ENCODE measurements at regions not wholly inside any gene's neighbourhood (a gene's known extent, or its start where the extent isn't known, plus 50 kb on each side); places are given as distances from the start of the nearest gene placed in this dataset.

DNA sequence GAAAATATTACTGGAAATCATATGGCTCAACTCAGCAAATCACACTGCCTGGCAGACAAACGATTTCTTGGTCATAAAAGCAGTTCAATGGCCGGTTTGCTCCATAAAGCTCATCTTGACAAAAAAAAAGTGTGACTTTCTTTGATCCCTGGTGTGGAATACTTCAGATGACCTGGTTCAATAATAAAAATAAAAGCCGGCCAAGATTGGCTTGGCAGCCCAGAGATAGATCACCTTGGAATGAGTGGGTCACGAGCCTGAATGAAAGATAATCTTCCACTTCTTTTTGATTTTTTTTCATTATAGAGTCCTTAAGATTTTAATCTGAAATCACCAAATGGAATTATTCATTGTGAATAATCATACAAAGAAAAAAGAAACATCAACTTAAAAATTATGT lies 445.3 kb upstream of the CITED2 start:
- DNase-seq (ENCODE audit: low read depth in 1 of 2, low spot score in 1 of 2): no peak

GRCh38 chr6:139812939-139813338 lies 438.5 kb upstream of the CITED2 start:
- DNase-seq (ENCODE audit: low read depth in 1 of 2, low spot score in 1 of 2): no peak

DNA sequence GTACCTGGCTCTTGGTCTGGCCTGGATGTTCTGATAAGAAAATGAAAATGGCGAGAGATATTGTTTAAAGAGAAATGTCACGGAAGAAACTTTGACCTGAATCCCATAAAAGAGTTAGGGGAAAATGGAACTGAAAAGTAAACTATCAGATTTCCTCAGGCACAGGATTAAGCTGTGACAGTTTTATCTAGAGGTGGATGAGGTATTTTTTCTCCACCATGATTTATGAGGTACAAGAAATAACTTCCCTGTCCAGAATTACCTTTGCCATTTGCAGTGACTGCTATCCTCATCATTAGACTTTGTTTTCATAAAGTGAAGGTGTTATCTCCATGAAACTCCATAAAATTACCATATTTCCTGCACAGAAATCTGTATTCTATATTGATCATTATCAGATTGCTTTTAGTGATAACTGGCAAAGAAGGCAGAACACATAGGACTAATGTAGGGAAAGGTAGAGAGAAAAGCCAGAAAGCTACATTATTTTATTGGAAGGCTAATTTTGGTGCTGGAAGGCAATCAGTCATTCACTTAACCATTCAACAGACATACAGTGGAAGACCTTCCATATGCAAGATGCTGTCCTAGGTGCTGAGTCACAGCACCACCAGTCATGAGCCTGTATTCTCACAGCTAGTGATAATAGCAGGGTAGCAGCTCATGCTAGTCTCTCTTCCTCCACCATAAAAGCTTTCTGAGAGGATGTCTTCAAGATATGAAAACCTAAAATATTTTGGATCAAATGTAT lies 427.3 kb upstream of the CITED2 start:
- DNase-seq (ENCODE audit: low read depth in 1 of 2, low spot score in 1 of 2): no peak

- no peak for DNase-seq (ENCODE audit: low read depth in 1 of 2, low spot score in 1 of 2)
Measured at GRCh38 chr6:139800837-139801236, 426.4 kb upstream of the CITED2 start.

DNA sequence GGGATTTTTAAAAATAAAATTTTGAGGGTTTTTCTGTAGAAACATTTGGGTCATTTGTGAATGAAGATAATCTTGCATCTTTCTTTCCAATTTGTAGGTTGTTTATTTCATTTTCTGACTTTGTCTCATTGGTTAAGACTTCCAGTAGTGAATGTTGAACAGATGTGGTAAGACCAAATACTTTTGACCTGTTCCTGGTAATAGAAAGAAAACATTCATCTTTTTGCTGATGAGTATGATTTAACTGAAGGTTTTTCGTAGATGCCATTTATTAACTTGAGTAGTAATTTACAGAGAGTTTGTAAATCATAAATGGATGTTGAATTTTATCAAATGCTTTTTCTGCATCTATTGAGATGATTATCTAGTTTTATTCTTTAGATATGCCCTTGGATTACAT lies 416.1 kb upstream of the CITED2 start:
- no peak for DNase-seq (ENCODE audit: low read depth in 1 of 2, low spot score in 1 of 2)

DNA sequence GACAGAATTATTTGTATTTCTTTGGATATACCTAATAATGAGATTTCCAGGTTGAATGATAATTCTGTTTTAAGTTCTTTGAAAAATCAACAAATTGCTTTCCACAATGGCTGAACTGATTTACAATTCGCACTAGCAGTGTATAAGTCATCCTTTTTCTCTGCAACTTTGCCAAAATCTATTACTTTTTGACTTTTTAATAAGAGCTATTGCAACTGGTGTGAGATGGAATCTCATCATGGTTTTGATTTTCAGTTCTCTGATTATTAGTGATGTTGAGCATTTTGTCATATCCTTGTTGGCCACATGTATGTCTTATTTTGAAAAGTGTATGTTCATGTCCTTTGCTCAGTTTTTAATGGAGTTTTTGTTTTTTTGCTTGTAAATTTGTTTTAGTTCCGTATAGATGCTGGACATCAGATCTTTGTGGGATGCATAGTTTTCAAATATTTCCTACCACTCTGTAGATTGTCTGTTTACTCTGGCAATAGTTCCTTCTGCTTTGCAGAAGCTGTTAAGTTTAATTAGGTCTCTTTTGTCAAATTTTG lies 409.8 kb upstream of the CITED2 start:
- no peak for DNase-seq (ENCODE audit: low read depth in 1 of 2, low spot score in 1 of 2)

GRCh38 chr6:139779988-139780774 lies 405.7 kb upstream of the CITED2 start:
- DNase-seq (ENCODE audit: low read depth in 1 of 2, low spot score in 1 of 2): no peak

DNA sequence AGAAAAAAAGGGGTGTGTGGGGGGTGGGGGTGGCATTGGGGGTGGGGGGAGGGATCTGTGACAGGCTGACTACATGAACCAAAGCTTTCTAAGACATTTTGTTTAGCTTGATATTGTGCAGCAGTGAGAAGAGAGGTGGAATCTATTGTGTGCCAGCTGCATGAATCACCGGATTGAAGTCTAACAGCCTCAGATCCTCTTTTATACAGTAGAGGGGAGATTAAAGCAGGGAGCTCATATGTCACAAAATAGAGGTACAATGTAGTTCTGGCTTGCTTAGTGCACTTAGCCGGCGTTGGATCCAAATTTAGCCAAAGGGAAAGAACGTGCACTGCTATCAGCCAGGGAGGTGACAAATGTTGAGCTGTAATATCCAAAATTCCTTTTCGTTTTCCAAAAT lies 404.2 kb upstream of the CITED2 start:
- no peak for DNase-seq (ENCODE audit: low read depth in 1 of 2, low spot score in 1 of 2)

DNA sequence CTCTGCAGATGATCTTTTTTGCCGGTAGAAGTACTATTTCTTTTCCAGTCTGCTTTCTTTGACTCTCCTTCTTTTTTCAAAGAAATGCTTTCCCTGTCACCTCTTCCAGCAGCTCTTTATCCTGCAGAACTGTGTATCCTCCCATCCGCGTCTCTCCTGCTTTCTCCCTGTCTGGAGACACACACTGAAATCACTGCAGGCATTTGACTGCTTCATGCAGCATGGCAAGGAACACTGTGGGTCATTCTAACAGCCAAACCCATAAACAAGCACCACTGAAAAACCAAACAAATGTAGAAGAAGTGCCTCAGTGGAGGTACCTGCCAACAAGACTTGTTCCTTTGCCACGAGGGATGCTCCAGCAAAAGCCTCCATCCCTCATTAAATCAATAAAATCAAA lies 403.7 kb upstream of the CITED2 start:
- DNase-seq (ENCODE audit: low read depth in 1 of 2, low spot score in 1 of 2): no peak

GRCh38 chr6:139777202-139777970 lies 402.9 kb upstream of the CITED2 start:
- no peak for DNase-seq (ENCODE audit: low read depth in 1 of 2, low spot score in 1 of 2)

DNA sequence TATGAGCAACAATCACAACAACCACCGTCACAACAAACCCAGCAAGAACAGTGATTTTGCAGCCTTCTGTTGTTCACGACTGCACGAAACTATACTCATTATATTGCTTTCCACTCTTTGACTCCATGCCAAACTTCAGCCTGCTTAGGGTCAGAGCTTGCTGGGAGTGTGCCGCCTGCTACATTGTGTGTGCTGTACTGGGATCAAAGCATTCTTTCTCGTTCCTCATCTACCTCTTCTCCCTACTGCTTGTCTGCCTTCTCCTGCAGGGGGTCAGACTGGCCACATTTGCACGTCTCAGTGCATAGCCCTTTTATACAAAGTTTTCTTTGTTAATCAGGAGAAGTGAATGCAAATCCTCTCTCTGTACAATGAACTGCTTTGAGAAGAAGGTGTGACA lies 401.6 kb upstream of the CITED2 start:
- DNase-seq (ENCODE audit: low read depth in 1 of 2, low spot score in 1 of 2): no peak

DNA sequence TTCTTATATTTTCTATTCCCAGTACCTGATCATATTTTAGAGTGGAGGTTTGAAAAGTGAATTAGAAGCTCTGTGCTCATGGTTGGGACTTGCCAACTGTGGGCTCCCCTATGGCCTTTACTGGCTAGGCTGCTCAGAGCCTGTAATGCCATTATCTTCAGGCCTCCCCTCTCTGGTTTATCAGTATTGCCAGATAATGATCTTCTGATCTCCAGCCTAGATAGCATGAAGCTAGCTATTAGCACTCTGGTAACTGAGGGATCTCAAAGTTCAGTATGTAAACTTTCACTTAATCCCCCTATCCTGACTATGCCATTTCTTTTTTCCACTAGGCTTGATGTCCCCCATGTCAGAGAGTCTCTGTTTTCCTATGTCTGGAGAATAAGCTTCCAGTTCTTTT lies 393.7 kb upstream of the CITED2 start:
- DNase-seq (ENCODE audit: low read depth in 1 of 2, low spot score in 1 of 2): no peak

DNA sequence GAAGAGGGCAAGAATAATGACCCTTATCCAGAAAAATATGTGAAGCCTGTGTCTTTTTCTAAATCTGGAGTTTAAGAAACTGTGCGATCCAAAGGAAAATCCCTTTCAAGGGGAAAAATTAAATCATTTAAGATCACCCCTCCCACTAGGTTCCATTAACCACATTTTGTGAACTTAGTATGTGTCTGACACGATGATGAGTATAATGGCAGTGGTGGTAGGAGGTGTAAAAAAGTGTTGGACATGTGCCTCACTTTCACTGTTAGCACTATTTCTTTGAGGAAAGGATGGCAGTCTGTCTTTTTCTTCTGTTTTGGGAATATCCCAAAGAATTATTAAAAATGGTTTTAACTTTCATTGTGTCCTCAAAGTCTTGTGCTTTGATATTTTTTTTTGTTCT lies 392.3 kb upstream of the CITED2 start:
- DNase-seq (ENCODE audit: low read depth in 1 of 2, low spot score in 1 of 2): no peak

GRCh38 chr6:139765825-139766285 lies 391.4 kb upstream of the CITED2 start:
- no peak for DNase-seq (ENCODE audit: low read depth in 1 of 2, low spot score in 1 of 2)

DNA sequence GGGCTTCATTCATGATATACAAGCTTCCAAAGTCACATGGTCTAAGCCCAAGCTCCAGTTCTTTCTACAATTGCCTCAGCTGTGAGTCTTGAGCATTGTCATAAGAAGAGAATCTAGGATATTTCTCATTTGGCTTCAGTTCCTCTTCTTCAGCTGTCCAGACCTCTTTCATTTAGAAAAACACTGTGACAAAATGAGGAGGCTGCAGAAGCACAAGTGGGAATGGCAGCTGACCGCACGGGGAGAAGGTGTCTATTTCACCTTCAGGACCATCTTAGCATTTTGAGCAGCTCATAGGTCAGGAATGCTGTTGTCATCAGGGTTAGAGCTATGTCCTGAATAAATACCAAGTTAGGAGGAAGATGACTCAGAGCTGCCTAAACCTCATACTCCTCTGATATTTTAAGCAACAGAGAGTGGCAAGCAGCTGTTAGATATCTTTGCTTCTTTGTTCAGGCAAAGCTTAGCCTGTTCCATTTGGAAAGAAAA lies 390.1 kb upstream of the CITED2 start:
- no peak for DNase-seq (ENCODE audit: low read depth in 1 of 2, low spot score in 1 of 2)

DNA sequence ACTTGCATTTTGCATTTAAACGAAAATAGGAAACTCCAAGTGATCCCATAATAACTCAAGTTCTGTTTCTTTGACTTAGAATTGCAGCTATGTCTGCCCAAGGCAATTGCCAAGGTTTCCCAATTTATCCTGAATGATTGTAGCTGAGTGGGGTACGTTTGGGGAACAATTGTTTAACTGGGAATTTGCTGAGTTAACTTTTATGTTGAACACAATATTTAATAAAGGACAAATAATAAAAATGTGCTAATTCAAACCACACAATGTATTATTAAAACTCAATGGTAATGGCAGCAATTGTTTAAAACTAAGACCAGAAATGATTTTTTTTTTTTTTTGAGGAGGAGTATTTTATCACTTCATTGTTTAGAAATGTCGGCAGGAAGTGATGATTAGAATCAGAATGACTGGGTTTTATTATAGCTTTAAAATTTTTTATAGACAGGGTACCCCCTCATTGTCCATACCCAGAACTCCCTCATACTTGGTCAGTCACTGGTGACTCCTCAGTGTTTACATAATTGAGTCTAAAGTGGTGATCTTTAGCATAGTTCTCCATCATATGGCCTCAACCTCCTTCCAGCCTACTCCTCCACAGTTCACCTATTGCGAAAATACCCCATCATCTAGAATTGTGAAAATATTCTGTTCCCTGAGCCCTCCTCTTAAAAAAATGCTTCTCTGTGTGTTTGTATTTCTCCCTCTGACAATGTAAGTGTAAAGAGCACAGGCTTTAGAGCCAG lies 389.2 kb upstream of the CITED2 start:
- no peak for DNase-seq (ENCODE audit: low read depth in 1 of 2, low spot score in 1 of 2)

DNA sequence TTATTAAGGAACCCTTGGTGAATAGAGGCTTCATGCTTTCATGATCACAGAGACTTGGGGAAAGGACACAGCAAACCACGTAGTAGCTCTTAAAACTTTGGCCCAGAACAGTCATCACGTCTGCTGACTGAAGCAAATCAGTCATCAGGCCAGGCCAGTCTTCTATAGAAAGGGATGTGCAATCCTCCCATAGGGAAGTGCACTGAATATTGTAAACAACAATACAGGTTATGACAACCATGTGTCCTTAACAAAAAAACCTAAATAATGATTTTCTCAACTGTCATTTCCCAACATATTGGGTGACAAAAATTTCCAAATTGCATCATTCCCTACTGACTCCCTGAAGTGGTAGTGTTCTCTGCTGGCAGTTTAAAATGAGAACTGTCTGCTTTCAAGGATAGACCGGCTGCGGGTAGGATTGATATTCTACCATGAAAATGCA lies 388.2 kb upstream of the CITED2 start:
- no peak for DNase-seq (ENCODE audit: low read depth in 1 of 2, low spot score in 1 of 2)

GRCh38 chr6:139760128-139760527 lies 385.7 kb upstream of the CITED2 start:
- no peak for DNase-seq (ENCODE audit: low read depth in 1 of 2, low spot score in 1 of 2)

GRCh38 chr6:139759086-139759485 lies 384.6 kb upstream of the CITED2 start:
- DNase-seq (ENCODE audit: low read depth in 1 of 2, low spot score in 1 of 2): no peak

- no peak for DNase-seq (ENCODE audit: low read depth in 1 of 2, low spot score in 1 of 2)
Measured at GRCh38 chr6:139758209-139758611, 383.8 kb upstream of the CITED2 start.

DNA sequence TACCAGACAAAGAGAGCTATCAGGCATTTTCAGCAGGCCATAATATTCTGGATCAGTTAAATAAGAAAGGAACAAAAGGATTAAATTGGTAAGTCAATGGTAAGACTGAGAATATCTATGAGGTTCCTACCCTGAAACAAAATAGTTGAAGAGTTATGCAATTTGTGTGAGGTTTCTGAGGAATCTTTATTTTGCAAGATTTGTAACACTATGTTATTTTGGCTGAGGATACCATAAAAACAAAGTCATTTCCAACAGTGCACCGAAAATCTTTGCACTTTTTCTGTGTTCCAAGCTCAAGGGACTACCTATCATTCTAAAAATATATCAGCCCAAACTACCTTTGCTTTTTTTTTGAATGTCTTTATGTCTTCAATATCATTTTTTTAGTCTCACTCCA lies 383.3 kb upstream of the CITED2 start:
- DNase-seq (ENCODE audit: low read depth in 1 of 2, low spot score in 1 of 2): no peak

Data from activated CD4-positive, alpha-beta T cell treated with anti-CD3 and anti-CD28 coated beads, Interleukin-2, amount 50 U/mL, for 24 hours (primary cell).